NCI-H187 (cell line): ENCODE measurements at regions not wholly inside any gene's neighbourhood (a gene's known extent, or its start where the extent isn't known, plus 50 kb on each side); places are given as distances from the start of the nearest gene placed in this dataset.
"Not testable (repeated sequence)": the region's sequence is repeated elsewhere in the genome, so short reads cannot be mapped to it uniquely, and the experiment has no call there.

Experiments used
- DNase-seq, 2 experiments: peaks; one replicate each; lab custom pipeline; 2025; lab: John Stamatoyannopoulos, UW

DNA sequence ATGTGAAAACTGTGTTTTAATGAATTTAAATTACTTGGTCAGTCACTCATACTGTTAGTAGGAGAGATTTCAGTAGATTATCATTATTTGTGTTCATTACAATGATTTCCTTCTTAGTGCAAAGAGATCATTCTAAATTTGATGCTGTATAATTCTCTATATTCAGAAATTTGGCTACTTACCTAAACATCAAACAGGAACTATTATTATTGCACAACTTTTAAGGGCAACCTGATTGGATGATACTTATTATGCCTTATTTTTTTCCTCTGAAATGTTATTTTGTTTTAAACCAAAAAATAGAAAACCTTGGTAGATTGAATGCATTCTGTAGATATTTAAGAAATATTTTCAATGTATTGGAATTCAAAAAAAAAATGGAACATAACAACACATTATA lies 436.4 kb upstream of the PCDH15 start:
- no peak for DNase-seq

DNA sequence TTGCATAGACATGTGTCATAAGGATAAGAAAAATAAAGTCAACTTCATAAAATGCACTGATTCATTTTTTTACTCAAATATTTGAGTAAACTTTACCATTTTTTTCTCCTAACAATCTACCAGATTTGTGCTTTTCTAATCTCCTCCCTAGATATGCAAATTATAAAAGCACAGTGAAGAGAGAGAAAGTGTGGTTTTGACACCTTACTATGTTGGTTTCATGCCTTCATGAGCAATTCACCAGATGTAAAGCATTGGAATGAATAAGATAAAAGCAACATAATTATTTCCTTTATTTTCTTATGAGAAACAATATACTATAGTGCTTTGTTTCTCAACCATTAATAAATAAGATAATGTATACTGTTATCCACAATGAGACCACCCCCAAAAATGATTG lies 432.5 kb upstream of the PCDH15 start:
- DNase-seq: no peak

DNA sequence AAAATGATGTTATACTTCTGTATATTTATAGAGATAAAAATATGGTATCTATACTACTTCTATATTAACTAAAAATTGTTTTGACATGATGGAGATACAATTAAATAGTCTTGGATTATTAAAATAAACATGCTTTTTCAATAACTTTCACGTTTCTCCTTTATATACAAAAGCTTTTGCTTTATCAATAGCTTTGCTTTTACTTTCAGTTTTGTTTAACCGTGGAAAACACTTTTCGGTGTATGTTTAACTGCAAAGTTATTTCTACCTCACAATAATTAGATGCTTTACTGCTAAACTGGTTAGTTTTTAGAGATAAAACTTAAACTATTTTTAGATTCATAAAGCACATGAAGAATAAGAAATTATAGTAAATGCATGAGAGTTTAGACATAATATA lies 432.1 kb upstream of the PCDH15 start:
- DNase-seq: no peak

DNA sequence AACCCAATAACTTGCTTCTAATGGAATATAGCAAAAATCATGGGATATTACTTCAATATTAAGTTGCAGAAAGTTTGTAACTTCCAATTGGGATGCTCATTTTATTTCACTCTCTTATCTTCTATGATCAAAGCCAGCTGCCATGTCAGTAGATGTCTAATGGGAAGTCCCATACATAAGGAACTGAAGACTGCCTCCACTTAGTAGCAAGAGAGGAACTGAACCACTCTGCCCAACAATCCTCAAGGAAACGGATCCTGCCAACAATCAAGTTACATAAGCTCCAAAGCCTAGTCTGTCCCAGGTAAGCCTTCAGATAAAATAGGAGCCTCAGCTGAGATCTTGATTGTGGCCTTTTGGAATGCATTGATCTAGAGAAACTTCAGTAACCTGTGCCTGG lies 431.5 kb upstream of the PCDH15 start:
- DNase-seq: no peak

DNA sequence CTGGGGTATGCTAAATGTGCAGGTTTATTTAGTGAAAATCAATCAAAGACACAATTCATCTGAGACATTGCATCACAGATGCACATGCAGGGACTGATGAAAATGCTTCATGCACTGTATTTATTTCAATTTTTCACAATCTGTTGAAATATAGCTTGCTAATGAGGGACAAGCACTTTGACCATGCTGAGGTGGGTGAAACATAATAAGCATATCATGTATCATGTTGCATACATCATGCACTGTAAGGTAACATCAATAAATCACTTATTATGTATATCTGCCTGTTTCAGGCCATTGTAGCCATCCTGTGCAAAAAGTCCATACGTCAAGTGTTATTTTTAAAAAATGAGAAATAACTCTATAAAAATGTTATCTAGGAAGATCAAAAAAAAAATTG lies 426.9 kb upstream of the PCDH15 start:
- no peak for DNase-seq

DNA sequence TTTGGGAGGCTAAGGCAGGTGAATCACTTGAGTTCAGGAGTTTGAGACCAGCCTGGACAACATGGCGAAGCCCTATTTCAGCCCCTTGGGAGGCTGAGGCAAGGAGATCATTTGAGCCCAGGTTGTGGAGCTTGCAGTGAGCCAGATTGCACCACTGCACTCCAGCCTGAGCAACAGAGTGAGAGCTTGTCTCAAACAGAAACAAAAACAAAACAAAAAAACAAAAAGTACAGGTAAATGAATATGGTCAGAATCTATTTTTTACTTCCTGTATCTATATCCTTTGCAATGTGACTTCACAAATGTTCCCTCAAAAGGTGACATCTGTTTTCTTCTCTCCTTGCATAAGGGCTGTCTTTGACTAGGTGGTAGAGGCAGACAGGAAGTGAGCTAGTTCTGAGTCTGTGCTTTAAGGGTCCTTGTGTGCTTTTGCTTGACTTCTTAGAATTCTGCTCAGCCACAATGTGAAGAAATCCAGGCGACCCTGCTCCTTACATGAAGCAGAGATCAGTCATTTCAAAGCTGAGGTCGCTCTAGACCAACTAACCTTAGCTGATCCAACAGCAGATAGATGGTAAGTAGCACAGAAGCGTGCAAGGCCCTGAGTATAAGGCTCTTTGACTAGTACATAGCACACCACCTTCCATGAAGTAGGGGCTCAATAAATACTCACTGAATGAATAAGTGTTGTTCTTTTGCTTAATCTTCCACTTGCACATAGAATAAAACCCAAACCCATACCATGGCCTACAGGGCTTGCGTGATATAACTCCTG lies 423.2 kb upstream of the PCDH15 start:
- no peak for DNase-seq

DNA sequence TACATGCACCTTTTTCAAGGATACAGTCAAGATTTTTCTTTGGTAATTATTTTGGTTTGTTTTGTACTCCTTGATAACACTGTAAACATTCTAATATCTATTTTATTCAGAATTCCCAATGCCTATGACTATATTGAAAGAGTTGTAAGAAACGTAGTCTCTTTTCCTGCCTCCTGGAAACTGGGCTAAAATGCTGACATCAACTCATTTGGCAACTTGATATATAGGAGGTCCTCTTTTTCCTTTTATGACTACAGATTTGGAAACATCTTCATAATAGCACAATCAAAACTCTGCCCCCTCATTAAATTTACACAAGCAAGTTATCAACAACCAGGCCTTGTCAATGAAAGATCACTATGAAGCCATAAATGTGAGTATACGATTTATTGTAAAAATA lies 422.3 kb upstream of the PCDH15 start:
- DNase-seq: no peak

DNA sequence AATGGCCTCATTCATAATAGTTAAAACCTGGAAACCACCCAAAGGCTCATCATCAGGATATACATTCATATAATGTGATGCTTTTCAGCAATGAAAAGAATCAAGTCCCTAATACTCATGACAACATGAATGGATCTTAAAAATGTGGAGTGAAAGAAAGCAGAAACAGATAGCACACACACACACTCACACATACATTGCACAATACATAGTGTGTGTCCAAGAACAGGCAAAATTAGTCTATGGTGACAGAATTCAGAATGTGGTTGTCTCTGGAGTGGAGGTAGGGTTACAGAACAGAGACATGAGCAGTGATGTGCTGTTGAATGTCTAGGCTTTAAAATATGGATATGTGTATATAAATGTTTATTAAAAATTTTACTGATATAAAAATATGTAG lies 419.9 kb upstream of the PCDH15 start:
- no peak for DNase-seq

DNA sequence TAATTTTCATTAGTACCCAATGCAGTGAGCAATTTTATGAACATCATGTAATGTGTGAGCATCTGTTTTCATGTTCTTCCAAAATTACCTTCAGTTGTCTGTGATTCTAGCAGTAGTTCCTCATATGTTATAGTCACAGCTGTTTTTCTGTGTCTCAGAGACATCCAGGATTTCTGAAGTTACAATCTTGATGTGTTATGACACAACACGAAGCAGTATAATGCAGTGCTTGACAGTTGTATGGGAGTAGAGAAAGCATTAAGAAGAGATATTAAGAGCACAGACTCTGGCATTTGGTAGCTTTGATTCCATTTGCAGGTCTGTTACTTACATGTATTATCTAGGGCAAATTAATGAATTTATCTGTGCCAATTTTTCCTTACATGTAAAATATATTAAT lies 414.7 kb upstream of the PCDH15 start:
- DNase-seq: no peak

DNA sequence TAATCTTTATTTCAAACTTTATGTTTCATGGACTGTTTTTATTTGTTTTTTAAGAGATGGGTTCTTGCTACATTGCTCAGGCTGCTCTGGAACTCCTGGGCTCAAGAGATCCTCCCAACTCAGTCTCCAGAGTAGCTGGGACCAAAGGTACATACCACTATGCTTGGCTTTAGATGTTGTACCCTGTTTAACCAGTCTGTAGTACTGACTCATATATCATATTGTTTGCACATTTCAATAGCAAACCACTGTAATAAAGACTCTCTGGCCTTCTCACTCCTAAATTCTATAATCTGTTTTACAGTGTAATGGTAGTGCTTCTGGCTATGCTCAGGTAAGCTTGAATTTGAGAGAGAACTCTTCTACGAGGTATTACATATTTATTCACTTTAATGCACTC lies 413.6 kb upstream of the PCDH15 start:
- no peak for DNase-seq

DNA sequence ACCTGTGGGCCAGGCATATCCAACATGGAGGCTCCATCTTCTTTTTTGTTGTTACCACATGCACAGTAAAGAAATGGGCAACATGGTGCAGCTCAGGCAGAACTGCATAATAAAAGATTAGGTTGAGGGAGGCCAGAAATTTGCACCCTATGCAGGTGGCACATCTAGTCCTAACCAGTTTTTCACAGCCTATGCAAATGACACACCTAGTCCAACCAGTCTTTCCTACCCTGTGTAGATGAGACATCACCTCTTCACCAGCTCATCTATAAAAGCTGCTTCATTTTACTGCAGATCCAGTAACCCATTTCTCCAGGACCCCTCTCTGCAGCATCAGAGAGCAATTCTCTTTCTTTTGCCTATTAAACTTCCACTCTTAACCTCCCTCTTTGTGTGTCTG lies 411.0 kb upstream of the PCDH15 start:
- no peak for DNase-seq

DNA sequence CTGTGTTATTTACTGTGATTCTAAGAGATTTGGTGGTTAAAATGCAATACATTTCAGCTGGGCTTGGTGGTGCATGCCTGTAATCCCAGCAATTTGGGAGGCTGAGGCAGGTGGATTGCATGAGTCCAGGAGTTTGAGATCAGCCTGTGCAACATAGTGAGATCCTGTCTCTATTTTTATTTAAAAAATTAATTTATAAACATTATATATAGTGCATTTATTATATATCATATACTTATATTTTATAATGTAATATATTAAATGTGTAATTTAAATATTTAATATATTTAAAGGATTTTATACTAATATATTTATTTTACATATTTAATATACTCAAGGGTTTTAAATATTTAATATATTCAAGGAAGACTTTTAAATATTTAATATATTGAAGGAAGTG lies 402.8 kb upstream of the PCDH15 start:
- DNase-seq: no peak

DNA sequence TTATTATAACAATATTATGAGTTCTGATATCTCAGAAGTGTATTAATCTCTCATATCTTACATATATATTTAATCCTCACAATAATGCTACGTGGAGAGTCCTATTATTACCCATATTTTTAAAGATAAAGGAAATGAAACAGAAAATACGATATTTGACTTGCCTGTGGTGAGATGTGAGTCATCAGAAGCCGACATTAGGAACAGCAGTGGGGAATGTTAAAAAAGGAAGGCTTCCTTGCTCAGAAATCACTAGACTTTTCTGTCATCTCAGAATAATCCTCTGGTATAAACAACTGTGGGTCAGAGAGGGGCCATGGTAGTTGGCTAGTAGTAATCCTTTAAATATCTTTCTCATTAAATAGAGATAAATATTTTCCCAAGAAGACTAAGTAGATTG lies 402.3 kb upstream of the PCDH15 start:
- DNase-seq: no peak

DNA sequence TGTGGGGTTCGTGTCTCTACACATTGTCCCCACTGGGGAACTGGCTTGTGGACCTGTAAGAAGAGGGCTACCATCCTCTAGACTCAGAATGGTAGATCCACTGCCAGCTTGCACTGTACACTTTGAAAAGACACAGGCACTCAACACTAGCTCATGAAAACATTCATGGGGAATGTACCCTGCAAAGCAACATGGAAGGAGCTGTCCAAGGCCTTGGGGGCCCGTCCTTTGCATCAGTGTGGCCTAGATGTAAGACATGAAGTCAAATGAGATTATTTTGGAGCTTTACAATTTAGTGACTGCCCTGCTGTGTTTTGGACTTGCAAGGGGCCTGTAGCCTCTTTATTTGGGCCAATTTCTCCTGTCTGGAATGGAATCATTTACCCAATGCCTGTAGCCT lies 399.0 kb upstream of the PCDH15 start:
- DNase-seq: no peak

DNA sequence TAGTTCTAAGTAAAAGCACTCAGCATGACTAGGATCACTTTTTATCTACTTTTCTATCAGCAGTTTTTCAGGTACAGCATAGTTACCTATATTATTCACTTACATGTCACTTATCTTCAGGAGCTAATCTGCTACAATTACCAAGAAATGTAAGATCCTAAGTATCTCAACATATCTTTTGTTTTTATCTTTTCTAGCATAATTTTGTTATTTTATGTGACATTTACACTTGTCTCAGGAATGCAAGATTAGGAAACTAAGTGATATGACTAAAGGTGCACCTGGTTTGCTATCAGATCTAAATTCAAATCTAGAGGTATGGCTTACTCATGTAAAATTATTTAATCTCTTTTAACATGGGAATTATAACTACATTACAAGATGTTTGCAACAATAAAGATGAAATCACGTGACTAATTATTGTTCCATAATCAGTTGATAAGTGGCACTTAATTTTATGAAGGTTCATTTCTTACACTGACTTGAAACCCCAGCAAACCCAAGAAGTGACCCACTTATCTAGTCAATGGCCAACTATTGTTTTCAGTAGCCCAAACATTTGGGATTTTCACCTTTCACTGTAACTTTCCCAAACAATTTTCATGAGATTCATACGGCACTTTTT lies 390.3 kb upstream of the PCDH15 start:
- no peak for DNase-seq

DNA sequence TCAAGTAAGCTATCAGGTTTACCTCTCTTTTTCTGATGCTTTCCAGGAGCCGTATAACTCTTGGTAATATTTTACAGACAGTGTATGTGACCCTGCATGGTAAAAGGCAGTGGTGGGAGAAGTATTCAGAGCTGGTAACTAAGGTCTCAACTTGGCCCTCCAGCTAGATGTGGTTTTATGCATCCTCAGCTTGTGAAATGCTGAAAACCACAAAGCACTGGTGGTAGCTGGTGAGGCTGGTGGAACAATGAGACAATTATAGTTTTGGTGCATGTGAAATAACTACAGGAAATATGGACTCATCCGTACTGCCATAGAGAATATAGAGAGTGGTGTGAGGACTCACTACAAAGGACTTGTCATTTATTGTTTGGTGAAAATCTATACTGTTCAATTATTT lies 383.0 kb upstream of the PCDH15 start:
- DNase-seq: no peak

DNA sequence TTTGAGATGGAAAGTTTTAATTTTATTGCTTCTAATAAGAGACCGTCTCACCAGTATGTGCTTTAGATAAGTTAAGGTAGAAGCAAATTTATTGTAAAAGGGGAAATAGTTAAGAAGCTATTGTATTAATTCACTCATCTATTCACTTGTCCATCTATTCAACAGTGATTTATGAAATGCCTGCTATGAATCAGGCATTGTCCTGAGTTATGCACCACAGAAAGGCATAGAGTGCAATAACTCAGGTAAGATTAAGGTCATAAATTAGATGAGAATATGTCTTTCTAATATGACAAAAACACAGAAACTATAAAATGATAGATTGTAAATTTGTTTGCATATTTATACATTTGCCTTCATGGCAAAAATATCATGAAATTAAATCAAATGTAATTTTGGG lies 379.3 kb upstream of the PCDH15 start:
- DNase-seq: no peak

DNA sequence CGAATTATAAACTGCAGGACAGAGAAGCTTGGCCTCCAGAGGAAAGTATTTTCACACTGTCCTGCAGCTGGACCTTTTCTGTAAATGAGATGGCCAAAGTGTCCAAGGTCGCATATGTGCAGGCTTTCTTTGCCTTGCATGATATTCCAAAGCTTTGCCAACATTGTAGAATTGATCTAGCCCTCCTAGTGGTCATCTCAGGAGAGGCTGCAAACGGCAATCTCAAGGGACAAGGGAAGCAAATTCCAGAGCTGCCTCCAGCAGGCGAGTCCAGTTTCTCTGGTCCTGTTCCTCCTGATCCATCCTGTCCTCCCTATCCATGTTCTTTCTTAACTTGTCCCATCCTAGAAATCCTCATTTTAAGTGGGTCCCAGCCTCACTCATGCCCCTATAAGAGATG lies 373.4 kb upstream of the PCDH15 start:
- DNase-seq: no peak

DNA sequence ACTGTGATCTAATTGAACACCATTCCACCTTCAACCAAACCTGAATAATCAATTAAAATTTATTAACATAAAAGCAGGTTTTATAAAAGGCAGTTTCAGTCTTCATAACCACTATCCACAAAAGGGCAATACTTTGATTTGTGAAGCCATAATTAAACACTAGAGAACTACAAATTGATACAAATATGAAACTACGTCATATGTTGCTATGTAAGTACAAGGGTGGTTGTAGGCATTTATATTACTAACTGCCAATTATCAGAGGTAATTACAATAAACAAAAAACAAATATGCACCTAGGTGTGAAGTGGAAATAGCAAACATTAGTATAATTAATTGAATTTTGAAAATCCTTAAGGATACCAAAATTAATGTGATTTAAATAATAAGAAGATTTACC lies 368.5 kb upstream of the PCDH15 start:
- no peak for DNase-seq

DNA sequence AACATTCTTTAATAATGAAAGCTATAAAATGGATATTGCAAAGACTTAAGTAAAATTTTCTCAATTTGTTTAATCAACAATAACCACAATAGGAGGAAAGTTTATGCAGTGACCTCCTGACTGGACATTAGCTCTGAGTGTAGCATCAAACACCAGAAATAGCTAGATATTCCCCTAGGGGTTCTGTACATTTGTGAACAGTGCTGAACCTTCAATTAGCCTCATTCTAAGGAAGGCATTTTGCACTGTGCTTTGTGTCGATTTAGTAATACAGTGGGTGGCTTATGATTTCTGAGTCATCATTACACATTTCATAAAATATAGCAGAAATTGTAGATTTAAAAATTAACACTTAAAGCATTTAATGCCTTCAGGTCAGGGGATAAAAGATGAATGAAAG lies 367.3 kb upstream of the PCDH15 start:
- DNase-seq: no peak

DNA sequence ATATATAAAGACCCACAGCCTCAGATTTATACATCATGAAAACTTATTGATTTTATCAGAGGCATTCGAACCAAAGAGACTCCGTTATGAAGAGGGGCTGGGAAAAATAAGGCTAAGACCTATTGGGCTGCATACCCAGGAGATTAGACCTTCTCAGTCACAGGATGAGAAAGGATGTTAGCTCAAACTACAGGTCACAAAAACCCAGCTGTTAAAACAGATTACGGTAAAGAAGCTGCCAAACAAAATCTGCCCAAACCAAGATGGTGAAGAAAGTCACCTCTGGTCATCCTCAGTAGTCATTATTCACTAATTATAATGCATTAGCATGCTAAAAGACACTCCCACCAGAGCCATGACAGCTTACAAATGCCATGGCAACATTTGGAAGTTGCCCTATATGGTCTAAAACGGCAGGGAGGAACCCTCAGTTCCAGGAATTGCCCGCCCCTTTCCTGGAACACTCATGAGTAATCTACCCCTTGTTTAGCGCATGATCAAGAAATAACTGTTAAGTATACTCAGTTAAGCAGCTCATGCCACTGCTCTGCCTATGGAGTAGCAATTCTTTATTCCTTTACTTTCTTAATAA lies 362.5 kb upstream of the PCDH15 start:
- DNase-seq: no peak

DNA sequence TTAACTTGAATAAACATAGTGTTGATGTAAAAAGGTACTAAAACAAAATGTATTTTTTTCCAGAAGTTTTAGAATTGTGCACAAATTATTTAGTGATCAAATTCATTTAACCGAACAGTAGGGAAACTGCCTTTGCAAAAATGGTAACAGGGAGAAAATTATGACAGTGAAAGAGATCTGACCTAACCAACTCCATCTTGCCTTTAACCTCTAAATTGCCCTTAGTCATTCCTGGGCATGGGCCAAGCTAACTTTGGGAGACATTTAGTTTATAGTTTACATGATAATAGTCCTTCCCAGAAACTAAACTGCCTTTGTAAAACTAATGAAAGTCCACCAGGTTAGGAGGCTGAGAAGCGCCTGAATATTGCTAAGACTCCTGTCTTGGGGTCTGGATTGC lies 361.3 kb upstream of the PCDH15 start:
- DNase-seq: not testable (repeated sequence)

DNA sequence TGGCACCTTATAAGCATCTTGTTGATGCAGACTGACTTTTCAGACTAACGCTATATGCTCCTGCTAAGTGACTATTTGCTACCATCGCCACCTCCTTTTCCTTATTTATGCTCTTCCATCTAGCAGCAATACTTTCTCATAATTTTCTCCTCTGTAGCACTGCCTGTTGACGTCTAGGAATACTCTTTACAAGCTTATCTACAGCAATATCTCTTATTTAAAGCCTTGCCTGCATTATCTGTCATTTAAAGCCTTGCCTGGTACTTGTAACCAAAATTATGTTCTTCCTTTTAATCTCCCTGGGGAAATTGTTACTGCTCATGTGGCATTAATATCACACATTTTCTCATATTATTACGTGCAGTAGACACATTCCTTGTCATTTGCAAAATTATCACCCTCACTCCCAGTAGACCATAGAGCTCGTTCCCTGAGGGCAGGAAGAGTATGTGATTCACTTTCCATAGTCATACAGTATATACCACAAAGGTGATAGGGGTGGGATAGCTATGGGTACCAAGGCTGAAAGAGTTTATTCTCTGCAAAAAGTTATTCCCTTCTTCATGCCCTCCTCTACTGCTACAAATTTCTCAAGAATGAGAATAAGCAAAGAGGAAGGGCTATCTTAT lies 359.7 kb upstream of the PCDH15 start:
- DNase-seq: no peak
